DLD1 (cell line): ENCODE measurements at regions not wholly inside any gene's neighbourhood (a gene's known extent, or its start where the extent isn't known, plus 50 kb on each side); places are given as distances from the start of the nearest gene placed in this dataset.

Experiments used
- in situ Hi-C: cut with HindIII; loops from 2 replicates; pipeline ENCODE4 v1.10.0; 2017; ENCODE audit warnings: low sequenced_read_pairs

GRCh38 chr12:77578466-77579220, 252.1 kb upstream of the NAV3 start:
- in situ Hi-C loops: no loop called here

GRCh38 chr12:77577791-77578190, 252.9 kb upstream of the NAV3 start:
- in situ Hi-C loops: no loop called here

GRCh38 chr12:77575376-77575919, 255.2 kb upstream of the NAV3 start:
- in situ Hi-C loops: no loop called here

- in situ Hi-C loops: no loop called here
These were observed 258.3 kb upstream of the NAV3 start for GRCh38 chr12:77572371-77572770.

- in situ Hi-C loops: no loop called here
These were observed 258.9 kb upstream of the NAV3 start for GRCh38 chr12:77571768-77572167.

GRCh38 chr12:77571127-77571526, 259.6 kb upstream of the NAV3 start:
- in situ Hi-C loops: no loop called here

- in situ Hi-C loops: no loop called here
These were observed 260.8 kb upstream of the NAV3 start for GRCh38 chr12:77569876-77570275.

- in situ Hi-C loops: no loop called here
These were observed 270.0 kb upstream of the NAV3 start for GRCh38 chr12:77560714-77561113.

- in situ Hi-C loops: no loop called here
These were observed 271.2 kb upstream of the NAV3 start for GRCh38 chr12:77559400-77560074.

GRCh38 chr12:77555074-77555473, 275.6 kb upstream of the NAV3 start:
- in situ Hi-C loops: no loop called here

GRCh38 chr12:77553976-77554619, 276.6 kb upstream of the NAV3 start:
- in situ Hi-C loops: no loop called here

GRCh38 chr12:77549383-77550128, 281.1 kb upstream of the NAV3 start:
- in situ Hi-C loops: no loop called here

GRCh38 chr12:77548797-77549196, 281.9 kb upstream of the NAV3 start:
- in situ Hi-C loops: no loop called here

GRCh38 chr12:77540097-77540496, 290.6 kb upstream of the NAV3 start:
- in situ Hi-C loops: no loop called here

- in situ Hi-C loops: no loop called here
These were observed 293.0 kb upstream of the NAV3 start for GRCh38 chr12:77537663-77538062.

- in situ Hi-C loops: no loop called here
These were observed 295.0 kb upstream of the NAV3 start for GRCh38 chr12:77535734-77536133.

- in situ Hi-C loops: no loop called here
These were observed 298.8 kb upstream of the NAV3 start for GRCh38 chr12:77531912-77532311.

- in situ Hi-C loops: no loop called here
These were observed 308.4 kb upstream of the NAV3 start for GRCh38 chr12:77522247-77522646.

GRCh38 chr12:77521508-77522115, 309.1 kb upstream of the NAV3 start:
- in situ Hi-C loops: no loop called here

GRCh38 chr12:77514511-77514910, 316.2 kb upstream of the NAV3 start:
- in situ Hi-C loops: no loop called here

- in situ Hi-C loops: no loop called here
These were observed 319.7 kb upstream of the NAV3 start for GRCh38 chr12:77510985-77511384.
